ENCODE measurements at regions not wholly inside any gene's neighbourhood (a gene's known extent, or its start where the extent isn't known, plus 50 kb on each side); places are given as distances from the start of the nearest gene placed in this dataset.

GRCh38 chr9:110007477-110008270 is 200.3 kb downstream of the C9orf152 start:
- TF ChIP-seq POLR2A (IDR thresholded peaks at IDR 0.05) (no peak), POLR2AphosphoS5 (IDR thresholded peaks at IDR 0.05) (no peak)
